CD8-positive, alpha-beta memory T cell (primary cell): ENCODE measurements at regions not wholly inside any gene's neighbourhood (a gene's known extent, or its start where the extent isn't known, plus 50 kb on each side); places are given as distances from the start of the nearest gene placed in this dataset.
"Not testable (repeated sequence)": the region's sequence is repeated elsewhere in the genome, so short reads cannot be mapped to it uniquely, and the experiment has no call there.

Experiments
- CTCF ChIA-PET: fragments of 350-600 bp; sonication (Branson Sonifier 250); formaldehyde crosslinking; loops from one replicate; lab custom pipeline; 2021; ENCODE audit warnings: antibody characterized with exemption; lab: Charles Lee
- POLR2A ChIA-PET: fragments of 350-600 bp; sonication (Branson Sonifier 250); formaldehyde crosslinking; loops from one replicate; lab custom pipeline; 2021; ENCODE audit warnings: antibody characterized with exemption; lab: Charles Lee
- DNase-seq, 5 donors: peaks; one replicate each; pipeline versions ENCODE4 v3.0.0 to v3.0.0-alpha.2; 2020 to 2022; ENCODE audit warnings: mixed read lengths in 1 of 5
- H3K27ac ChIP-seq: one replicate; pipeline ENCODE4 v1.7.0; 2013; ENCODE audit warnings: low read depth, mild to moderate bottlenecking, low read length, moderate library complexity
- H3K27me3 ChIP-seq: 2 replicates; pipeline ENCODE4 v1.7.0; 2013; ENCODE audit warnings: low read length, mild to moderate bottlenecking; ENCODE audit not compliant: insufficient read depth, poor library complexity, severe bottlenecking
- H3K36me3 ChIP-seq: 2 replicates; pipeline ENCODE4 v1.7.0; 2013; ENCODE audit warnings: mild to moderate bottlenecking, low read length, moderate library complexity; ENCODE audit not compliant: insufficient read depth
- H3K4me1 ChIP-seq: 2 replicates; pipeline ENCODE4 v1.7.0; 2013; ENCODE audit warnings: mild to moderate bottlenecking, low read length, moderate library complexity; ENCODE audit not compliant: insufficient read depth
- H3K4me3 ChIP-seq: 2 replicates; pipeline ENCODE4 v1.7.0; 2013; ENCODE audit warnings: mild to moderate bottlenecking, low read length
- H3K9me3 ChIP-seq: 2 replicates; pipeline ENCODE4 v1.7.0; 2013; ENCODE audit warnings: mild to moderate bottlenecking, low read length
- H3K27ac Mint-ChIP-seq, 8 donors: one replicate each; pipeline ENCODE4 v1.8.0; 2020 to 2021; ENCODE audit warnings: mixed read lengths in 8 of 8, mild to moderate bottlenecking in 6 of 8, inconsistent platforms in 3 of 8, moderate library complexity in 3 of 8
- H3K27me3 Mint-ChIP-seq, 2 donors: one replicate each; pipeline ENCODE4 v1.8.0; 2020 to 2021; ENCODE audit warnings: mixed read lengths in 2 of 2, mild to moderate bottlenecking in 1 of 2, moderate library complexity in 1 of 2
- H3K36me3 Mint-ChIP-seq, 3 donors: one replicate each; pipeline ENCODE4 v1.8.0; 2020 to 2021; ENCODE audit warnings: mixed read lengths in 3 of 3, inconsistent platforms in 1 of 3, mild to moderate bottlenecking in 1 of 3
- H3K4me1 Mint-ChIP-seq, 3 donors: one replicate each; pipeline ENCODE4 v1.8.0; 2020 to 2021; ENCODE audit warnings: mixed read lengths in 3 of 3, inconsistent platforms in 1 of 3, mild to moderate bottlenecking in 1 of 3
- H3K4me3 Mint-ChIP-seq, 7 donors: one replicate each; pipeline ENCODE4 v1.8.0; 2020 to 2021; ENCODE audit warnings: mixed read lengths in 7 of 7, mild to moderate bottlenecking in 6 of 7, moderate library complexity in 4 of 7, inconsistent platforms in 2 of 7
- H3K9me3 Mint-ChIP-seq, 5 donors: one replicate each; pipeline ENCODE4 v1.8.0; 2020 to 2022; ENCODE audit warnings: mixed read lengths in 5 of 5, mild to moderate bottlenecking in 3 of 5, moderate library complexity in 2 of 5, inconsistent platforms in 1 of 5

GRCh38 chr9:82880336-82881050 is 182.4 kb downstream of the RASEF start:
- Mint-ChIP-seq H3K9me3 (peaks cover 0 to 8% (median 6%) of the 10 kb centered on the region in 5 donors), H3K4me1 (no peaks in the 10 kb centered on the region), H3K4me3 (no peak overlapping the region), H3K27me3 (no peaks in the 10 kb centered on the region), H3K36me3 (no peaks in the 10 kb centered on the region), H3K27ac (no peak overlapping the region)
- Histone ChIP-seq H3K27ac (no peak overlapping the region), H3K4me1 (no peaks in the 10 kb centered on the region), H3K4me3 (no peak overlapping the region), H3K36me3 (no peaks in the 10 kb centered on the region), H3K9me3 (no peaks in the 10 kb centered on the region), H3K27me3 (no peaks in the 10 kb centered on the region)
- no peak for DNase-seq
- POLR2A ChIA-PET, result no interaction called here
- CTCF ChIA-PET, result no interaction called here

- no peaks in the 10 kb centered on the region for H3K4me1 ChIP-seq
- peak overlapping the region in 1 of 8 donors; percentile 37 for H3K27ac Mint-ChIP-seq
- no peaks in the 10 kb centered on the region for H3K4me1 Mint-ChIP-seq
- POLR2A ChIA-PET, result no interaction called here
- H3K27me3 ChIP-seq, result no peaks in the 10 kb centered on the region
- no peaks in the 10 kb centered on the region for H3K36me3 Mint-ChIP-seq
- H3K4me3 ChIP-seq, result no peak overlapping the region
- no peaks in the 10 kb centered on the region for H3K36me3 ChIP-seq
- peaks cover 0 to 8% (median 4%) of the 10 kb centered on the region in 5 donors for H3K9me3 Mint-ChIP-seq
- CTCF ChIA-PET, result no interaction called here
- H3K9me3 ChIP-seq, result no peaks in the 10 kb centered on the region
- no peaks in the 10 kb centered on the region for H3K27me3 Mint-ChIP-seq
- no peak overlapping the region for H3K4me3 Mint-ChIP-seq
- DNase-seq, result no peak
- no peak overlapping the region for H3K27ac ChIP-seq
Observed at GRCh38 chr9:82882138-82882537, 180.8 kb downstream of the RASEF start.

DNA sequence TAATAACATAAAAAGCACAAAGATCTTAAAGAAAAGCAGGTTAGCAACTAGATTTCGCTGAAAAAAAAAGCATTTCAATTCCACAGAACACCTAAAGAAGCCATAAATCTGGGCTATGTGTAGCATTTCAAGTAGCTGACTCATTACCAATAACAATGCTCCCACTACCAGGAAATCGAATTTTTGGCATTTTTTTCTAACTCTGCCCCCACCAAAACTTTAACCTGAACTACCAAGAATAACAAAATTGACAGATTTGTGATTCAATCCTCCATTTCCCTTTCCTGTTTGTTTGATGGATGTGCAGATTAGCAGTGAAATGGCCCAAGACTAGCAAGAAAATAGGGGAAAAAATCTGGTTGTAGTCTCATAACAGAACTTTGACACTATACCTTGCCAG is 180.2 kb downstream of the RASEF start:
- Histone ChIP-seq H3K4me1 (no peaks in the 10 kb centered on the region), H3K27me3 (no peaks in the 10 kb centered on the region), H3K4me3 (no peak overlapping the region), H3K9me3 (no peaks in the 10 kb centered on the region), H3K36me3 (no peaks in the 10 kb centered on the region), H3K27ac (no peak overlapping the region)
- CTCF ChIA-PET, result no interaction called here
- Mint-ChIP-seq H3K36me3 (no peaks in the 10 kb centered on the region), H3K9me3 (peaks cover 0 to 8% (median 4%) of the 10 kb centered on the region in 5 donors), H3K27ac (peak overlapping the region in 1 of 8 donors; percentile 9), H3K27me3 (no peaks in the 10 kb centered on the region), H3K4me3 (no peak overlapping the region), H3K4me1 (no peaks in the 10 kb centered on the region)
- DNase-seq, result no peak
- POLR2A ChIA-PET, result no interaction called here

GRCh38 chr9:82883436-82883835 is 179.5 kb downstream of the RASEF start:
- Mint-ChIP-seq H3K4me3 (no peak overlapping the region), H3K36me3 (no peaks in the 10 kb centered on the region), H3K27me3 (no peaks in the 10 kb centered on the region), H3K27ac (no peak overlapping the region), H3K9me3 (peaks cover 0 to 8% (median 4%) of the 10 kb centered on the region in 5 donors), H3K4me1 (no peaks in the 10 kb centered on the region)
- no peaks in the 10 kb centered on the region for H3K4me1 ChIP-seq
- DNase-seq, result no peak
- ChIA-PET CTCF (no interaction called here), POLR2A (no interaction called here)
- H3K9me3 ChIP-seq, result no peaks in the 10 kb centered on the region
- H3K4me3 ChIP-seq, result no peak overlapping the region
- H3K36me3 ChIP-seq, result no peaks in the 10 kb centered on the region
- no peak overlapping the region for H3K27ac ChIP-seq
- no peaks in the 10 kb centered on the region for H3K27me3 ChIP-seq

DNA sequence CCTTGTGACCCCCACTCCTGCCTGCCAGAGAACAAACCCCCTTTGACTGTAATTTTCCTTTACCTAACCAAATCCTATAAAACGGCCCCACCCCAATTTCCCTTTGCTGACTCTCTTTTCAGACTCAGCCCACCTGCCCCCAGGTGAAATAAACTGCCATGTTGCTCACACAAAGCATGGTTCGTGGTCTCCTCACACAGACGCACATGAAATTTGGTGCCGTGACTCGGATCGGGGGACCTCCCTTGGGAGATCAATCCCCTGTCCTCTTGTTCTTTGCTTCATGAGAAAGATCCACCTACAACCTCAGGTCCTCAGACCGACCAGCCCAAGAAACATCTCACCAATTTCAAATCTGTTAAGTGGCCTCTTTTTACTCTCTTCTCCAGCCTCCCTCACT is 179.0 kb downstream of the RASEF start:
- H3K4me1 Mint-ChIP-seq, POLR2A ChIA-PET, H3K4me1 ChIP-seq: not testable (repeated sequence)

GRCh38 chr9:82890401-82890800 is 172.5 kb downstream of the RASEF start:
- no peak overlapping the region for H3K27ac Mint-ChIP-seq
- ChIA-PET CTCF (no interaction called here), POLR2A (no interaction called here)
- Histone ChIP-seq H3K27me3 (no peaks in the 10 kb centered on the region), H3K4me1 (no peaks in the 10 kb centered on the region), H3K4me3 (no peak overlapping the region), H3K9me3 (no peaks in the 10 kb centered on the region), H3K36me3 (no peaks in the 10 kb centered on the region), H3K27ac (no peak overlapping the region)
- no peak overlapping the region for H3K4me3 Mint-ChIP-seq
- peaks cover 0 to 4% (median 0%) of the 10 kb centered on the region in 5 donors for H3K9me3 Mint-ChIP-seq
- H3K27me3 Mint-ChIP-seq, result no peaks in the 10 kb centered on the region
- no peaks in the 10 kb centered on the region for H3K4me1 Mint-ChIP-seq
- no peak for DNase-seq
- H3K36me3 Mint-ChIP-seq, result no peaks in the 10 kb centered on the region

More for the DNA sequence above, 179.0 kb downstream of the RASEF start:
- H3K4me3 Mint-ChIP-seq, H3K4me3 ChIP-seq, H3K27me3 ChIP-seq, H3K36me3 Mint-ChIP-seq, H3K9me3 ChIP-seq, H3K9me3 Mint-ChIP-seq, CTCF ChIA-PET, H3K27ac ChIP-seq, H3K27me3 Mint-ChIP-seq, H3K36me3 ChIP-seq, H3K27ac Mint-ChIP-seq, DNase-seq: not testable (repeated sequence)

- no peaks in the 10 kb centered on the region for H3K36me3 ChIP-seq
- H3K9me3 ChIP-seq, result no peaks in the 10 kb centered on the region
- H3K36me3 Mint-ChIP-seq, result no peaks in the 10 kb centered on the region
- peaks cover 0 to 4% (median 0%) of the 10 kb centered on the region in 5 donors for H3K9me3 Mint-ChIP-seq
- no peak overlapping the region for H3K27ac Mint-ChIP-seq
- no peak overlapping the region for H3K27ac ChIP-seq
- H3K27me3 ChIP-seq, result no peaks in the 10 kb centered on the region
- H3K4me3 ChIP-seq, result no peak overlapping the region
- ChIA-PET CTCF (no interaction called here), POLR2A (no interaction called here)
- H3K4me1 ChIP-seq, result no peaks in the 10 kb centered on the region
- H3K27me3 Mint-ChIP-seq, result no peaks in the 10 kb centered on the region
- no peak for DNase-seq
- H3K4me3 Mint-ChIP-seq, result no peak overlapping the region
- no peaks in the 10 kb centered on the region for H3K4me1 Mint-ChIP-seq
Observed at GRCh38 chr9:82890865-82891264, 172.1 kb downstream of the RASEF start.

GRCh38 chr9:82891321-82891720 is 171.6 kb downstream of the RASEF start:
- no peaks in the 10 kb centered on the region for H3K27me3 Mint-ChIP-seq
- Histone ChIP-seq H3K27me3 (no peaks in the 10 kb centered on the region), H3K4me1 (no peaks in the 10 kb centered on the region), H3K9me3 (no peaks in the 10 kb centered on the region), H3K4me3 (no peak overlapping the region), H3K36me3 (no peaks in the 10 kb centered on the region), H3K27ac (no peak overlapping the region)
- no peaks in the 10 kb centered on the region for H3K36me3 Mint-ChIP-seq
- POLR2A ChIA-PET, result no interaction called here
- no peak overlapping the region for H3K4me3 Mint-ChIP-seq
- no peak overlapping the region for H3K27ac Mint-ChIP-seq
- H3K4me1 Mint-ChIP-seq, result no peaks in the 10 kb centered on the region
- CTCF ChIA-PET, result no interaction called here
- peaks cover 0 to 4% (median 0%) of the 10 kb centered on the region in 5 donors for H3K9me3 Mint-ChIP-seq
- no peak for DNase-seq
